Vagina (tissue), 2 donors: ENCODE measurements at regions not wholly inside any gene's neighbourhood (a gene's known extent, or its start where the extent isn't known, plus 50 kb on each side); places are given as distances from the start of the nearest gene placed in this dataset.

Experiments used
- DNase-seq, 2 donors: peaks; one replicate each; pipeline ENCODE4 v3.0.0-alpha.2; 2017; ENCODE audit errors: extremely low spot score in 2 of 2
- H3K27ac ChIP-seq: fragments of 200-600 bp; sonication (generic); one replicate; pipeline ENCODE4 v1.5.1; 2019
- H3K27me3 ChIP-seq: fragments of 200-600 bp; sonication (generic); one replicate; pipeline ENCODE4 v1.5.1; 2019
- H3K36me3 ChIP-seq, 2 donors: fragments of 200-600 bp; sonication (generic); one replicate each; pipeline ENCODE4 v1.5.1; 2017 to 2019
- H3K4me1 ChIP-seq: fragments of 200-600 bp; sonication (generic); one replicate; pipeline ENCODE4 v1.5.1; 2019
- H3K4me3 ChIP-seq, 2 donors: fragments of 200-600 bp; sonication (generic); 1 replicate in 1 of 2; 2 replicates in 1 of 2; pipeline ENCODE4 v1.5.1; 2016 to 2019
- H3K9me3 ChIP-seq: fragments of 200-600 bp; sonication (generic); one replicate; pipeline ENCODE4 v1.5.1; 2019
- POLR2A ChIP-seq, 2 donors: fragments of 450-650 bp; IDR thresholded peaks; one replicate each; pipeline ENCODE4 v1.6.1; 2017; ENCODE audit warnings: antibody characterized with exemption in 2 of 2, mild to moderate bottlenecking in 2 of 2, moderate library complexity in 2 of 2
- POLR2AphosphoS5 ChIP-seq, 2 donors: sonication (generic); formaldehyde crosslinking; IDR thresholded peaks; one replicate each; pipeline ENCODE4 v1.9.0; 2017; ENCODE audit warnings: antibody characterized with exemption in 2 of 2, mild to moderate bottlenecking in 2 of 2, low read depth in 1 of 2; ENCODE audit not compliant: insufficient read depth in 1 of 2
- intact Hi-C: fragments of 100-400 bp; cut with DNase I; formaldehyde crosslinking; loops from one replicate; pipeline ENCODE4 v1.15.1; 2023
- TF ChIP-seq, protein P1 (sequence below), 3 experiments: fragments of 450-650 bp in 2 of 3; fragments of 200-600 bp in 1 of 3; sonication (generic) in 1 of 3; IDR thresholded peaks; one replicate each; pipeline ENCODE4 v1.5.1; 2017 to 2019; ENCODE audit warnings: antibody characterized with exemption in 3 of 3, mild to moderate bottlenecking in 2 of 3, moderate library complexity in 2 of 3

GRCh38 chr2:156800781-156801361, 364.7 kb downstream of the GPD2 start:
- intact Hi-C loops = no loop called here
- Histone ChIP-seq H3K36me3 (no peaks in the 10 kb centered on the region), H3K4me1 (no peaks in the 10 kb centered on the region), H3K27me3 (no peaks in the 10 kb centered on the region), H3K4me3 (no peak overlapping the region), H3K27ac (no peak overlapping the region), H3K9me3 (no peaks in the 10 kb centered on the region)
- TF ChIP-seq POLR2A (IDR thresholded peaks at IDR 0.05) (no peak), POLR2AphosphoS5 (IDR thresholded peaks at IDR 0.05; ENCODE audit: insufficient read depth in 1 of 2, low read depth in 1 of 2) (no peak)
- TF ChIP-seq, protein P1, sequence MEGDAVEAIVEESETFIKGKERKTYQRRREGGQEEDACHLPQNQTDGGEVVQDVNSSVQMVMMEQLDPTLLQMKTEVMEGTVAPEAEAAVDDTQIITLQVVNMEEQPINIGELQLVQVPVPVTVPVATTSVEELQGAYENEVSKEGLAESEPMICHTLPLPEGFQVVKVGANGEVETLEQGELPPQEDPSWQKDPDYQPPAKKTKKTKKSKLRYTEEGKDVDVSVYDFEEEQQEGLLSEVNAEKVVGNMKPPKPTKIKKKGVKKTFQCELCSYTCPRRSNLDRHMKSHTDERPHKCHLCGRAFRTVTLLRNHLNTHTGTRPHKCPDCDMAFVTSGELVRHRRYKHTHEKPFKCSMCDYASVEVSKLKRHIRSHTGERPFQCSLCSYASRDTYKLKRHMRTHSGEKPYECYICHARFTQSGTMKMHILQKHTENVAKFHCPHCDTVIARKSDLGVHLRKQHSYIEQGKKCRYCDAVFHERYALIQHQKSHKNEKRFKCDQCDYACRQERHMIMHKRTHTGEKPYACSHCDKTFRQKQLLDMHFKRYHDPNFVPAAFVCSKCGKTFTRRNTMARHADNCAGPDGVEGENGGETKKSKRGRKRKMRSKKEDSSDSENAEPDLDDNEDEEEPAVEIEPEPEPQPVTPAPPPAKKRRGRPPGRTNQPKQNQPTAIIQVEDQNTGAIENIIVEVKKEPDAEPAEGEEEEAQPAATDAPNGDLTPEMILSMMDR (IDR thresholded peaks at IDR 0.05) = no peak
- no peak for DNase-seq

DNA sequence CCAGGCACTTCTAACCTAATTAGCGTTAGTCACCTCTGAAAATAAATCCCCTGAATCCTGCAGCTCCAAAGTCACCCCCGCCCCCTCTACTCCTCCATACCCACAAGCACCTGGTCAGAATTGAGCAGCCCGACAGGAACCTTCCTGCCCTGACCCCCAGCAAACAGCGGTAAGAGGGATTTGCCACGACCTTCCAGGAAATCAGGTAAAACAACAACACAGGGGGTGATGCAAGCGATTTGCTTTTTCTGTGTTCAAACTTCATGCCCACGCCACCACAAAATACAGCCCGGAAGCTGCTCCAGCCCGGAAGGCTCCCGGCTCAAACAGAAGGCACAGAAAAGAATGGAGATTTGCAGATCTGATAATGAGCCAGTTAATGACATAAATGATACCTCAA, 367.1 kb downstream of the GPD2 start:
- H3K4me3 ChIP-seq = no peak overlapping the region
- intact Hi-C loops = no loop called here

DNA sequence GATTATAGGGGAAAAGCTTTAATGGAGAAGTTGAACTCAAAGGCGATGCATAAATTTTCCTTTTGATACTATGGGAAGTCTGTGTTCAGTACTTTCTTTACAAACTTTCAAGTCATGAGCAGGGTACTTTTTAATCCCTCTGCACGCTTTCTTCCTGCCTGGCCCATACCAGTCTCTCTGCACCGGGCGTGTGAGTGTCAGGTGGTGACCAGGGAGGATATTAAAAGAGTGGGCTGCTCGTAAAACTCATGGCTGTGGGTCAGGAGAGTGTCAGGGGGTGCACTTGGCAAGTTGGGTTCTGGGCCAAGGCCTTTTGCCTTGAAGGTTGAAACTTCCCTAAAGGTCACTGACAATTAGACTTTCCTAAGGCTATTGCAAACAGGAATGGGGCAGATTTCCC, 367.8 kb downstream of the GPD2 start:
- H3K27me3 ChIP-seq = no peaks in the 10 kb centered on the region
- no peaks in the 10 kb centered on the region for H3K9me3 ChIP-seq
- TF ChIP-seq, protein P1 (IDR thresholded peaks at IDR 0.05) = no peak
- TF ChIP-seq POLR2AphosphoS5 (IDR thresholded peaks at IDR 0.05; ENCODE audit: insufficient read depth in 1 of 2, low read depth in 1 of 2) (no peak), POLR2A (IDR thresholded peaks at IDR 0.05) (no peak)
- no peaks in the 10 kb centered on the region for H3K36me3 ChIP-seq
- no peak overlapping the region for H3K4me3 ChIP-seq
- intact Hi-C loops = no loop called here
- H3K4me1 ChIP-seq = no peaks in the 10 kb centered on the region
- no peak for DNase-seq
- H3K27ac ChIP-seq = no peak overlapping the region

More for the DNA sequence above, 367.1 kb downstream of the GPD2 start:
- no peak for DNase-seq
- no peaks in the 10 kb centered on the region for H3K27me3 ChIP-seq
- no peaks in the 10 kb centered on the region for H3K9me3 ChIP-seq
- H3K36me3 ChIP-seq = no peaks in the 10 kb centered on the region
- TF ChIP-seq, protein P1 (IDR thresholded peaks at IDR 0.05) = no peak
- TF ChIP-seq POLR2A (IDR thresholded peaks at IDR 0.05) (no peak), POLR2AphosphoS5 (IDR thresholded peaks at IDR 0.05; ENCODE audit: insufficient read depth in 1 of 2, low read depth in 1 of 2) (no peak)
- no peaks in the 10 kb centered on the region for H3K4me1 ChIP-seq
- no peak overlapping the region for H3K27ac ChIP-seq

DNA sequence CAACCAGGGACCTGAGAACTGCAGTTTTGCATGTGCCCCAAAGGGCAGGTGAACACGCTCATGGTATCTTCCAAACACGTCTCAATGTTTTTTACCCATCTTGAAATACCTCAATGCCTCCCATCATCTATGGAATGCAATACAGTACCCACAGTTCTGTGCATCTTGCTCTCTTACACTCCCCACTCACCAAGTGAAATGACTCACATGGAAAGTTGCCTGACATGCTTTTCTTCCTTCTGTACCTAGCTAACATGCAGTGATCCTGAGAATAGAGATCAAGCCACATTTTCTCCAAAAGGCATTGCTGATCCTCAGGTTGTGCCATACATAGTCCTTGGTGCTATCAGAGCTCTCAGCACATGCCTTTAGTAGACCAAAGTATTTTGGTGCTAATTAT, 373.9 kb downstream of the GPD2 start:
- no peak for DNase-seq
- Histone ChIP-seq H3K36me3 (no peaks in the 10 kb centered on the region), H3K27ac (no peak overlapping the region), H3K27me3 (no peaks in the 10 kb centered on the region), H3K4me3 (no peak overlapping the region), H3K4me1 (no peaks in the 10 kb centered on the region), H3K9me3 (no peaks in the 10 kb centered on the region)
- TF ChIP-seq POLR2A (IDR thresholded peaks at IDR 0.05) = no peak
- TF ChIP-seq, protein P1 (IDR thresholded peaks at IDR 0.05) = no peak
- TF ChIP-seq POLR2AphosphoS5 (IDR thresholded peaks at IDR 0.05; ENCODE audit: insufficient read depth in 1 of 2, low read depth in 1 of 2) = no peak
- intact Hi-C loops = no loop called here

DNA sequence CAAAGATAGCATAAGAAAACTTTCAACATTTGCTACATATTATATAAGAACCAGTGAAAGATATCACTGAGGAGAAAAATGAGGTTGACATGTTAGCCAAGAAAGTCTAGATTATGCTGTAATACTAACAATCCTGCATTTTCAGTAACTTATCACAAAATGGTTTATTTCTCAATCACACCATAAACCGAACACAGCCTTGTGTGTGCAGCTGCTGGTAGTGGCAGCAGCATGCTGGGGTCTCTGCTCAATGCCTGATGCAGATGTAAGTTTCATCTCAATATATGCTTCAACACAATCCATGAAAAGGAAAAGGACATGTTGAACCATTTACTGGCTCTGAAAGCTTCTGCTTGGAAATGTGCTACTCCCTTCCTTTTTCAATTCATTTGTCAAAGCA, 376.3 kb downstream of the GPD2 start:
- Histone ChIP-seq H3K4me3 (no peak overlapping the region), H3K27ac (no peak overlapping the region), H3K9me3 (no peaks in the 10 kb centered on the region), H3K27me3 (no peaks in the 10 kb centered on the region), H3K4me1 (no peaks in the 10 kb centered on the region), H3K36me3 (no peaks in the 10 kb centered on the region)
- TF ChIP-seq POLR2A (IDR thresholded peaks at IDR 0.05) (no peak), POLR2AphosphoS5 (IDR thresholded peaks at IDR 0.05; ENCODE audit: insufficient read depth in 1 of 2, low read depth in 1 of 2) (no peak)
- TF ChIP-seq, protein P1 (IDR thresholded peaks at IDR 0.05) = no peak
- no peak for DNase-seq
- intact Hi-C loops = no loop called here
